ENCODE measurements at regions not wholly inside any gene's neighbourhood (a gene's known extent, or its start where the extent isn't known, plus 50 kb on each side); places are given as distances from the start of the nearest gene placed in this dataset.
"Not testable (repeated sequence)": the region's sequence is repeated elsewhere in the genome, so short reads cannot be mapped to it uniquely, and the experiment has no call there.

DNA sequence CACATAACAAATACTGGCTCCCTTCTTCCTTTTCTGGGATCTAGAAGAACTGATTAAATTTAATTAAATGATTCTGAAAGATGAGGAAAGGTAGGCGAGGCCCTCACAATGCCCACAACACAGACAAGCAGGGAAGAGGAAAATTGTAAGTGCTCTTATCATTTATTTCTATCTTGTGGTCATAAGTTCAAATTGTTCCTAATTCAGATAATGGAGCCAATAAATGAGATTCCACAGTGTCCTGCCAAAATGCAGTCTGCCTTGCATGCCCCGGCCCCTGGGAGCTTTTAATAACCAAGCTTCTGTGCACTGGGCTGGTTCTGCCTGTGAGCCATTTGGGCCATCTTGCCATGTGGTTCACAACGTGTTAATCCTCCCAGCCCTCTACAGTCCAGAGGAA is 97.0 kb downstream of the CMC2 start:
- intact Hi-C loops (cut with DNase I): no loop called here
- DNase-seq (ENCODE audit: extremely low spot score in 2 of 2): no peak
- H3K4me1 ChIP-seq: no peaks in the 10 kb centered on the region
- H3K4me3 ChIP-seq: no peak overlapping the region
- H3K27ac ChIP-seq: no peak overlapping the region
- H3K27me3 ChIP-seq: no peaks in the 10 kb centered on the region
- H3K36me3 ChIP-seq: no peaks in the 10 kb centered on the region
- TF ChIP-seq POLR2AphosphoS5 (IDR thresholded peaks at IDR 0.05; ENCODE audit: insufficient read depth in 1 of 2, low read depth in 1 of 2) (no peak), POLR2A (IDR thresholded peaks at IDR 0.05) (no peak)
- TF ChIP-seq, protein P1, sequence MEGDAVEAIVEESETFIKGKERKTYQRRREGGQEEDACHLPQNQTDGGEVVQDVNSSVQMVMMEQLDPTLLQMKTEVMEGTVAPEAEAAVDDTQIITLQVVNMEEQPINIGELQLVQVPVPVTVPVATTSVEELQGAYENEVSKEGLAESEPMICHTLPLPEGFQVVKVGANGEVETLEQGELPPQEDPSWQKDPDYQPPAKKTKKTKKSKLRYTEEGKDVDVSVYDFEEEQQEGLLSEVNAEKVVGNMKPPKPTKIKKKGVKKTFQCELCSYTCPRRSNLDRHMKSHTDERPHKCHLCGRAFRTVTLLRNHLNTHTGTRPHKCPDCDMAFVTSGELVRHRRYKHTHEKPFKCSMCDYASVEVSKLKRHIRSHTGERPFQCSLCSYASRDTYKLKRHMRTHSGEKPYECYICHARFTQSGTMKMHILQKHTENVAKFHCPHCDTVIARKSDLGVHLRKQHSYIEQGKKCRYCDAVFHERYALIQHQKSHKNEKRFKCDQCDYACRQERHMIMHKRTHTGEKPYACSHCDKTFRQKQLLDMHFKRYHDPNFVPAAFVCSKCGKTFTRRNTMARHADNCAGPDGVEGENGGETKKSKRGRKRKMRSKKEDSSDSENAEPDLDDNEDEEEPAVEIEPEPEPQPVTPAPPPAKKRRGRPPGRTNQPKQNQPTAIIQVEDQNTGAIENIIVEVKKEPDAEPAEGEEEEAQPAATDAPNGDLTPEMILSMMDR (IDR thresholded peaks at IDR 0.05): no peak
- no peaks in the 10 kb centered on the region for H3K9me3 ChIP-seq

DNA sequence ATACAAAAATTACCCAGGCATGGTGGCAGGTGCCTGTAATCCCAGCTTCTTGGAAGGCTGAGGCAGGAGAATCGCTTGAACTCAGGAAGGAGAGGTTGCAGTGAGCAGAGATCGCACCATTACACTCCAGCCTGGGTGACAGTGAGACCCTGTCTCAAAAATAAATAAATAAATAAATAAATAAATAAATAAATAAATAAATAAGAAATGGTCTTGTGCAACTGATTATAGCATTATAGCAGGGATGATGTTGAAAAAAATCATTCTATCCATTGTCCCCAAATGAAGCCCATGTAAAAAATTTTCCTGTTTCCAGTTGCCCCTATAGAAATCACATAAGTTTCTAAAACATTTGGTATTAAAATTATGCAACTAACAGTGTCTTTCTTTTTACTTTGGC is 100.5 kb downstream of the CMC2 start:
- H3K36me3 ChIP-seq; H3K4me1 ChIP-seq; DNase-seq (ENCODE audit: extremely low spot score in 2 of 2); H3K27ac ChIP-seq; H3K9me3 ChIP-seq; H3K4me3 ChIP-seq; H3K27me3 ChIP-seq; intact Hi-C loops (cut with DNase I): not testable (repeated sequence)

DNA sequence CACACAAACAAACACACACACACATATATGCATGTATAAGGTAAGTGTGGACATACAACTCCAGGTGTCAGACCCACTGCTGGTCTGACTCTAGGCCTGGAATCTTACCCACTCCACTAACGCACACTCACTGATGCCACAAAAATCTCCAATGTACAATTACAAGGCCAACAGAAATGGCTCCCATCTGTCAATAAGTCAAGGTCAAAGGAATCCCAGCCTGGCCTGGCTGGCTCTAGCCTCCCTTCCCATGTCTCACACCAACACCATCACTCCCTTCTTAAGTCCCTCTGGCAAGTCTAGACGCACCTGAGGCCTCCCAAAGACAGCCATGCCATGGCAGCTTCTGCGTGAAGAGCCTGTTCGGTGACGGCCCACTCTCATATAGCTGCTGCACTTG is 99.2 kb upstream of the CDYL2 start:
- H3K9me3 ChIP-seq: no peaks in the 10 kb centered on the region
- intact Hi-C loops (cut with DNase I): no loop called here
- no peak for DNase-seq (ENCODE audit: extremely low spot score in 2 of 2)
- TF ChIP-seq, protein P1 (IDR thresholded peaks at IDR 0.05): no peak
- H3K27ac ChIP-seq: no peak overlapping the region
- no peak overlapping the region for H3K4me3 ChIP-seq
- peaks cover 11% of the 10 kb centered on the region for H3K4me1 ChIP-seq
- no peaks in the 10 kb centered on the region for H3K36me3 ChIP-seq
- no peaks in the 10 kb centered on the region for H3K27me3 ChIP-seq

DNA sequence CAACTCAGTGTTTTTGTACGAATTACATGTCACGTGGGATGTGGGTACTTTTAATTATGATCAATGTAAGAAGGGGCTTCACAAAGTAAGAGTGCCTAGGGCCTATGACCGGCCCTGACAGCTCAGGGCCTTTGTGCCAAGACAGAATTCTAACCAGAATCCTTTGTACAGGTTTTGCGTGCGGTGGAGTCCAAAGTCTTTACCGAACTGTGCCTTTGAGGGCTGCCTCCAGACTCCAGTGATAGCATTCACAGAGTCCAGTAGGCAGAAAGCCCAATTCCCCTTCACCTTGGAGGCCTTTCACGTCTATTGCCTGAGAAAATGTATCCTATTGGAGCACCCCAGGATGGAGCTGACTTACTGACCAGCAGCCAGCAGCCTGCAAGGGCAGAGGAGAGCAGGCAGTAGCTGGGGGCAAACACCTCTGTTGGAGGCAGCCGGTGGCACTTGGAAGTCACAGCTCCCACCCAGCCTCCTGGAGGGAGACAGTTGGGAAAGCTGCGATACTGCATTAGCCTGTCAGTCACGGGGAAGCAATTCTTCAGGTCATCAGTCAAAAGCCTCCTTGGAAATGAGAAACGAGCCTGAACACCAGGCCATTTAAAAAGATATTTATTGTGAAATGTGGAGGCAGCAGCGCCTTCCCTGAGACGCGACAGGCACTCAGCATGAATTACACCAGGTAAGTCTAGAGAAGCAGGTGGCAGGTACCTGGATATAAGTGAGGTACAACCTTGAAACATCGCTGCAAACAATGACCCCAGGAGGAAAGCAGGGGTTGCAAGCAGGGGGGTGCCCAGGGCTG is 98.1 kb upstream of the CDYL2 start:
- TF ChIP-seq, protein P1 (IDR thresholded peaks at IDR 0.05): no peak
- TF ChIP-seq POLR2AphosphoS5 (IDR thresholded peaks at IDR 0.05; ENCODE audit: insufficient read depth in 1 of 2, low read depth in 1 of 2) (no peak), POLR2A (IDR thresholded peaks at IDR 0.05) (no peak)
- intact Hi-C loops (cut with DNase I): no loop called here

DNA sequence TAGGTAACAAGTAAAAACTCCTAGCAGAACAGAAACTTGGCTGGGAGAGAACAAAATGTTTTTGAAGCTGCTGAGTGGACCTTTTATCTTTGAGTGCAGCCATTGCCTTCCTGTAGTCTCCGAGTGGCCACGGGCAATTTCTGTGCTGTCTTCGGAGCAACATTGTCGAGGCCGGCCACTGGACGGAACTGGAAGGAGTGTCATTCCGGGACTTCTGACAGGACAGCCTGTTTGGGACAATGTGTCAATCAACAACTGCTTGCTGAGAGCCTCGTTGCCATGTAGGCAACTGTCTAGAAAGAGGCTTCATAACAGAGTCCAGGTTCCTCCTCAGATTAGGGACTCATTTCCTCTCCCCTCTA is 96.2 kb upstream of the CDYL2 start:
- Histone ChIP-seq H3K4me3 (peak overlapping the region in 1 of 2 donors; percentile 21), H3K4me1 (peaks cover 11% of the 10 kb centered on the region), H3K9me3 (no peaks in the 10 kb centered on the region), H3K27ac (peak overlapping the region; percentile 58), H3K27me3 (no peaks in the 10 kb centered on the region), H3K36me3 (no peaks in the 10 kb centered on the region)
- intact Hi-C loops (cut with DNase I): no loop called here
- no peak for DNase-seq (ENCODE audit: extremely low spot score in 2 of 2)
- TF ChIP-seq, protein P1 (IDR thresholded peaks at IDR 0.05): no peak
- peak in 1 of 2 donors; percentile 35 for TF ChIP-seq POLR2AphosphoS5 (IDR thresholded peaks at IDR 0.05; ENCODE audit: insufficient read depth in 1 of 2, low read depth in 1 of 2)

More for the DNA sequence above, 98.1 kb upstream of the CDYL2 start:
- Histone ChIP-seq H3K4me3 (no peak overlapping the region), H3K36me3 (no peaks in the 10 kb centered on the region), H3K27ac (no peak overlapping the region), H3K4me1 (peaks cover 11% of the 10 kb centered on the region), H3K9me3 (no peaks in the 10 kb centered on the region), H3K27me3 (no peaks in the 10 kb centered on the region)
- DNase-seq (ENCODE audit: extremely low spot score in 2 of 2): no peak
